Tibial nerve (tissue), 4 donors: ENCODE measurements at regions not wholly inside any gene's neighbourhood (a gene's known extent, or its start where the extent isn't known, plus 50 kb on each side); places are given as distances from the start of the nearest gene placed in this dataset.

Source experiments
- EP300 ChIP-seq, 2 donors: sonication (generic); formaldehyde crosslinking; IDR thresholded peaks; one replicate each; pipeline ENCODE4 v1.6.1; 2017; ENCODE audit warnings: antibody characterized with exemption in 2 of 2, mild to moderate bottlenecking in 1 of 2
- POLR2A ChIP-seq, 2 donors: fragments of 450-650 bp; IDR thresholded peaks; one replicate each; pipeline ENCODE4 v1.6.1; 2017; ENCODE audit warnings: antibody characterized with exemption in 2 of 2, mild to moderate bottlenecking in 2 of 2, moderate library complexity in 2 of 2
- TF ChIP-seq, protein P1 (sequence below), 5 experiments: fragments of 200-600 bp in 3 of 5; fragments of 450-650 bp in 2 of 5; sonication (generic) in 3 of 5; IDR thresholded peaks; one replicate each; pipeline ENCODE4 v1.5.1; 2016 to 2019; ENCODE audit warnings: antibody characterized with exemption in 5 of 5, mild to moderate bottlenecking in 3 of 5, moderate library complexity in 2 of 5

GRCh38 chr13:72194523-72194922, 327.5 kb upstream of the DACH1 start:
- TF ChIP-seq, protein P1, sequence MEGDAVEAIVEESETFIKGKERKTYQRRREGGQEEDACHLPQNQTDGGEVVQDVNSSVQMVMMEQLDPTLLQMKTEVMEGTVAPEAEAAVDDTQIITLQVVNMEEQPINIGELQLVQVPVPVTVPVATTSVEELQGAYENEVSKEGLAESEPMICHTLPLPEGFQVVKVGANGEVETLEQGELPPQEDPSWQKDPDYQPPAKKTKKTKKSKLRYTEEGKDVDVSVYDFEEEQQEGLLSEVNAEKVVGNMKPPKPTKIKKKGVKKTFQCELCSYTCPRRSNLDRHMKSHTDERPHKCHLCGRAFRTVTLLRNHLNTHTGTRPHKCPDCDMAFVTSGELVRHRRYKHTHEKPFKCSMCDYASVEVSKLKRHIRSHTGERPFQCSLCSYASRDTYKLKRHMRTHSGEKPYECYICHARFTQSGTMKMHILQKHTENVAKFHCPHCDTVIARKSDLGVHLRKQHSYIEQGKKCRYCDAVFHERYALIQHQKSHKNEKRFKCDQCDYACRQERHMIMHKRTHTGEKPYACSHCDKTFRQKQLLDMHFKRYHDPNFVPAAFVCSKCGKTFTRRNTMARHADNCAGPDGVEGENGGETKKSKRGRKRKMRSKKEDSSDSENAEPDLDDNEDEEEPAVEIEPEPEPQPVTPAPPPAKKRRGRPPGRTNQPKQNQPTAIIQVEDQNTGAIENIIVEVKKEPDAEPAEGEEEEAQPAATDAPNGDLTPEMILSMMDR (IDR thresholded peaks at IDR 0.05) = no peak
- TF ChIP-seq POLR2A (IDR thresholded peaks at IDR 0.05) = no peak
- TF ChIP-seq EP300 (IDR thresholded peaks at IDR 0.05) = no peak
